Loucy (cell line): ENCODE measurements at regions not wholly inside any gene's neighbourhood (a gene's known extent, or its start where the extent isn't known, plus 50 kb on each side); places are given as distances from the start of the nearest gene placed in this dataset.

Source experiments
- H2AFZ ChIP-seq: fragments of 200-600 bp; sonication (generic); 2 replicates; pipeline ENCODE4 v1.6.0; 2016; ENCODE audit warnings: antibody characterized with exemption, mild to moderate bottlenecking, low read length, moderate library complexity
- H3F3A ChIP-seq: fragments of 200-600 bp; 2 replicates; pipeline ENCODE4 v1.6.0; 2016; ENCODE audit warnings: antibody characterized with exemption, low read depth, mild to moderate bottlenecking
- H3K27me3 ChIP-seq: fragments of 200-600 bp; sonication (generic); 2 replicates; pipeline ENCODE4 v1.6.1; 2014; ENCODE audit warnings: low read length, mild to moderate bottlenecking; ENCODE audit not compliant: insufficient read depth, poor library complexity, severe bottlenecking
- H3K36me3 ChIP-seq: fragments of 200-600 bp; sonication (generic); 2 replicates; pipeline ENCODE4 v1.6.1; 2016; ENCODE audit warnings: low read length; ENCODE audit not compliant: insufficient read depth
- H3K4me1 ChIP-seq: fragments of 200-600 bp; sonication (generic); 2 replicates; pipeline ENCODE4 v1.5.1; 2014; ENCODE audit warnings: low read length, mild to moderate bottlenecking; ENCODE audit not compliant: insufficient read depth, poor library complexity, severe bottlenecking
- H3K4me2 ChIP-seq: fragments of 200-600 bp; sonication (generic); 2 replicates; pipeline ENCODE4 v1.6.0; 2014; ENCODE audit warnings: antibody characterized with exemption, low read length, low read depth, mild to moderate bottlenecking; ENCODE audit not compliant: poor library complexity, severe bottlenecking
- H3K4me3 ChIP-seq: fragments of 200-600 bp; sonication (generic); 2 replicates; pipeline ENCODE4 v1.5.1; 2014; ENCODE audit warnings: low read length, mild to moderate bottlenecking, mixed read lengths; ENCODE audit not compliant: poor library complexity, severe bottlenecking
- H3K79me2 ChIP-seq: fragments of 200-600 bp; sonication (generic); 2 replicates; pipeline ENCODE4 v1.6.1; 2014; ENCODE audit warnings: low read length; ENCODE audit not compliant: insufficient read depth
- H3K9ac ChIP-seq: fragments of 200-600 bp; sonication (generic); 2 replicates; pipeline ENCODE4 v1.6.0; 2014; ENCODE audit warnings: mild to moderate bottlenecking, low read depth, low read length, moderate library complexity; ENCODE audit not compliant: poor library complexity, severe bottlenecking
- H3K9me2 ChIP-seq: fragments of 200-600 bp; sonication (generic); replicated peaks from 2 replicates; pipeline ENCODE4 v1.6.1; 2016; ENCODE audit warnings: low read depth, low read length, mixed read lengths
- H3K9me3 ChIP-seq: fragments of 200-600 bp; sonication (generic); 2 replicates; pipeline ENCODE4 v1.6.1; 2014; ENCODE audit warnings: mild to moderate bottlenecking, antibody characterized with exemption, low read length, low read depth; ENCODE audit not compliant: insufficient read depth
- H4K20me1 ChIP-seq: fragments of 200-600 bp; sonication (generic); 2 replicates; pipeline ENCODE4 v1.6.0; 2014; ENCODE audit warnings: antibody characterized with exemption, low read length, mild to moderate bottlenecking; ENCODE audit not compliant: insufficient read depth, poor library complexity, severe bottlenecking
- CTCF ChIP-seq: fragments of 200-600 bp; sonication (generic); conservative IDR thresholded peaks from 2 replicates; pipeline ENCODE4 v1.5.1; 2014; ENCODE audit warnings: mild to moderate bottlenecking, antibody characterized with exemption, low read length
- EZH2phosphoT487 ChIP-seq: fragments of 200-600 bp; IDR thresholded peaks from 2 replicates; pipeline ENCODE4 v1.6.1; 2018; ENCODE audit warnings: antibody characterized with exemption, mild to moderate bottlenecking, moderate library complexity, borderline replicate concordance

GRCh38 chr15:62846805-62847495 lies 195.6 kb upstream of the TPM1 start:
- TF ChIP-seq CTCF (no peak), EZH2phosphoT487 (no peak)
- Histone ChIP-seq H2AFZ (no peak overlapping the region), H3F3A (no peaks in the 10 kb centered on the region), H3K9me2 (no peaks in the 10 kb centered on the region), H3K36me3 (no peaks in the 10 kb centered on the region), H3K4me2 (no peak overlapping the region), H3K79me2 (no peaks in the 10 kb centered on the region), H3K4me1 (peaks cover 4% of the 10 kb centered on the region), H3K4me3 (no peak overlapping the region), H4K20me1 (no peaks in the 10 kb centered on the region), H3K27me3 (no peaks in the 10 kb centered on the region), H3K9me3 (no peaks in the 10 kb centered on the region), H3K9ac (no peak overlapping the region)

GRCh38 chr15:62847900-62848489 lies 194.6 kb upstream of the TPM1 start:
- Histone ChIP-seq H3K4me2 (no peak overlapping the region), H3K27me3 (no peaks in the 10 kb centered on the region)
- no peak for TF ChIP-seq EZH2phosphoT487
- peak; percentile 88 for TF ChIP-seq CTCF

DNA sequence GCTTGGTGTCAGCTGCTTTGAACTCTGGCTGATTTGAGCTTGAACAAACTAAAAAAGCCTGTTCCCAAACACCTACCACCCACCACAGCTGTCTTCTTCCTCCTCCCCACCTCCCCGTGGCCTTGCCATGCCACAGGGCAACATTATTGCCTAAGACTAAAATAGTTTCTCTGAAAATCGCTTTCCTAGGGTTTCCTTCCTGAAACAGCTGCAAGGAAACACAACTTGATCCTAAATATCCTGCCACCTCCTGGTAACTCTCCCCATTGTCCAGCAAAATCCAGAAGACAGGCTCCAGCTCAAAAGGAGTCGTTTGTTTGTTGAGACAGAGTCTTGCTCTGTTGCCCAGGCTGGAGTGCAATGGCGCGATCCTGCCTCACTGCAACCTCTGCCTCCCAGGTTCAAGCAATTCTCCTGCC lies 193.9 kb upstream of the TPM1 start:
- H3K4me3 ChIP-seq: no peak overlapping the region
- no peaks in the 10 kb centered on the region for H4K20me1 ChIP-seq
- H3K79me2 ChIP-seq: no peaks in the 10 kb centered on the region
- no peaks in the 10 kb centered on the region for H3K9me2 ChIP-seq
- H3K4me2 ChIP-seq: no peak overlapping the region
- no peak overlapping the region for H3K9ac ChIP-seq
- H3K36me3 ChIP-seq: no peaks in the 10 kb centered on the region
- H3K9me3 ChIP-seq: no peaks in the 10 kb centered on the region
- H3K4me1 ChIP-seq: peaks cover 4% of the 10 kb centered on the region
- TF ChIP-seq CTCF: no peak
- no peak for TF ChIP-seq EZH2phosphoT487
- H3K27me3 ChIP-seq: no peaks in the 10 kb centered on the region
- H3F3A ChIP-seq: no peaks in the 10 kb centered on the region
- H2AFZ ChIP-seq: no peak overlapping the region

More at GRCh38 chr15:62847900-62848489, 194.6 kb upstream of the TPM1 start:
- no peak overlapping the region for H3K9ac ChIP-seq
- H3K4me3 ChIP-seq: no peak overlapping the region
- H4K20me1 ChIP-seq: no peaks in the 10 kb centered on the region
- H3K9me2 ChIP-seq: no peaks in the 10 kb centered on the region
- peaks cover 4% of the 10 kb centered on the region for H3K4me1 ChIP-seq
- H2AFZ ChIP-seq: 0 out of 2 replicates have a peak overlapping the region, but pooled peaks have one; percentile 17
- H3K9me3 ChIP-seq: no peaks in the 10 kb centered on the region
- H3F3A ChIP-seq: no peaks in the 10 kb centered on the region
- H3K79me2 ChIP-seq: no peaks in the 10 kb centered on the region
- H3K36me3 ChIP-seq: no peaks in the 10 kb centered on the region
